ENCODE measurements at regions not wholly inside any gene's neighbourhood (a gene's known extent, or its start where the extent isn't known, plus 50 kb on each side); places are given as distances from the start of the nearest gene placed in this dataset.

- H3K4me1 Mint-ChIP-seq (ENCODE audit: unreplicated experiment) = peaks cover 9% of the 10 kb centered on the region
- no peaks in the 10 kb centered on the region for H3K36me3 Mint-ChIP-seq (ENCODE audit: low read depth, unreplicated experiment)
- no peaks in the 10 kb centered on the region for H3K9me3 Mint-ChIP-seq (ENCODE audit: unreplicated experiment)
- no peak for DNase-seq (ENCODE audit: low spot score)
- H3K27me3 Mint-ChIP-seq (ENCODE audit: unreplicated experiment) = no peaks in the 10 kb centered on the region
- no peak overlapping the region for H3K27ac Mint-ChIP-seq (ENCODE audit: unreplicated experiment)
- no peak overlapping the region for H3K4me3 Mint-ChIP-seq (ENCODE audit: unreplicated experiment)
- TF ChIP-seq, protein P1, sequence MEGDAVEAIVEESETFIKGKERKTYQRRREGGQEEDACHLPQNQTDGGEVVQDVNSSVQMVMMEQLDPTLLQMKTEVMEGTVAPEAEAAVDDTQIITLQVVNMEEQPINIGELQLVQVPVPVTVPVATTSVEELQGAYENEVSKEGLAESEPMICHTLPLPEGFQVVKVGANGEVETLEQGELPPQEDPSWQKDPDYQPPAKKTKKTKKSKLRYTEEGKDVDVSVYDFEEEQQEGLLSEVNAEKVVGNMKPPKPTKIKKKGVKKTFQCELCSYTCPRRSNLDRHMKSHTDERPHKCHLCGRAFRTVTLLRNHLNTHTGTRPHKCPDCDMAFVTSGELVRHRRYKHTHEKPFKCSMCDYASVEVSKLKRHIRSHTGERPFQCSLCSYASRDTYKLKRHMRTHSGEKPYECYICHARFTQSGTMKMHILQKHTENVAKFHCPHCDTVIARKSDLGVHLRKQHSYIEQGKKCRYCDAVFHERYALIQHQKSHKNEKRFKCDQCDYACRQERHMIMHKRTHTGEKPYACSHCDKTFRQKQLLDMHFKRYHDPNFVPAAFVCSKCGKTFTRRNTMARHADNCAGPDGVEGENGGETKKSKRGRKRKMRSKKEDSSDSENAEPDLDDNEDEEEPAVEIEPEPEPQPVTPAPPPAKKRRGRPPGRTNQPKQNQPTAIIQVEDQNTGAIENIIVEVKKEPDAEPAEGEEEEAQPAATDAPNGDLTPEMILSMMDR (IDR thresholded peaks at IDR 0.05; ENCODE audit: unreplicated experiment) = no peak
Measured at GRCh38 chr12:92403210-92404175, 257.8 kb upstream of the BTG1 start.

- Mint-ChIP-seq H3K36me3 (ENCODE audit: low read depth, unreplicated experiment) (no peaks in the 10 kb centered on the region), H3K27ac (ENCODE audit: unreplicated experiment) (no peak overlapping the region), H3K4me3 (ENCODE audit: unreplicated experiment) (no peak overlapping the region), H3K4me1 (ENCODE audit: unreplicated experiment) (peaks cover 14% of the 10 kb centered on the region), H3K27me3 (ENCODE audit: unreplicated experiment) (no peaks in the 10 kb centered on the region), H3K9me3 (ENCODE audit: unreplicated experiment) (no peaks in the 10 kb centered on the region)
- TF ChIP-seq, protein P1 (IDR thresholded peaks at IDR 0.05; ENCODE audit: unreplicated experiment) = no peak
- no peak for DNase-seq (ENCODE audit: low spot score)
Measured at GRCh38 chr12:92402415-92402814, 256.8 kb upstream of the BTG1 start.

DNA sequence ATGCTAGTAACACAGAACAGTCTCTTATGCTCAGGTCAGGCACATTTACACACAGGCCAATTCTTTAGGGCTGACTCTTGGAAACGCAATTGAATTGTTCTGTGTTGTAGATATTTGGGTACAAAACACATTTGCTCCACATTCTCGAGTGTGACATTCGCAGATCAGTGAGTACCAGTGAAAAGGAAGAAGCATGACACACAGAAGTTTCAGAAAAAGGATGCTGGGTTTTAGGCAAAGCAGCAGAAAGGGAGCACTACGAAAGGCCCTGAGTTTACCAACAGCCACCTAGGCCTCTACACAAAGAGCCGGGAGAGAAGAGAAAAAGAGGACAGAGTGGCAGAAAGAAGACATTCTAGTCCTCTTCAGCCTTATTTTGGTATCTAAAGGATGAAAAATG, 254.4 kb upstream of the BTG1 start:
- no peak for DNase-seq (ENCODE audit: low spot score)
- Mint-ChIP-seq H3K27ac (ENCODE audit: unreplicated experiment) (no peak overlapping the region), H3K9me3 (ENCODE audit: unreplicated experiment) (no peaks in the 10 kb centered on the region), H3K36me3 (ENCODE audit: low read depth, unreplicated experiment) (no peaks in the 10 kb centered on the region), H3K4me3 (ENCODE audit: unreplicated experiment) (no peak overlapping the region), H3K4me1 (ENCODE audit: unreplicated experiment) (peaks cover 14% of the 10 kb centered on the region), H3K27me3 (ENCODE audit: unreplicated experiment) (no peaks in the 10 kb centered on the region)
- TF ChIP-seq, protein P1 (IDR thresholded peaks at IDR 0.05; ENCODE audit: unreplicated experiment) = no peak

- no peak for DNase-seq (ENCODE audit: low spot score)
- Mint-ChIP-seq H3K4me1 (ENCODE audit: unreplicated experiment) (peaks cover 14% of the 10 kb centered on the region), H3K9me3 (ENCODE audit: unreplicated experiment) (peaks cover 4% of the 10 kb centered on the region), H3K36me3 (ENCODE audit: low read depth, unreplicated experiment) (peaks cover 6% of the 10 kb centered on the region), H3K27me3 (ENCODE audit: unreplicated experiment) (peaks cover 2% of the 10 kb centered on the region), H3K27ac (ENCODE audit: unreplicated experiment) (peak overlapping the region; percentile 15), H3K4me3 (ENCODE audit: unreplicated experiment) (no peak overlapping the region)
- TF ChIP-seq, protein P1 (IDR thresholded peaks at IDR 0.05; ENCODE audit: unreplicated experiment) = no peak
Measured at GRCh38 chr12:92398565-92399309, 253.1 kb upstream of the BTG1 start.
